ENCODE measurements at regions not wholly inside any gene's neighbourhood (a gene's known extent, or its start where the extent isn't known, plus 50 kb on each side); places are given as distances from the start of the nearest gene placed in this dataset.

GRCh38 chrX:3167771-3168170 is 126.5 kb downstream of the ARSF start:
- Histone ChIP-seq H3K36me3 (ENCODE audit: control insufficient read depth in 4 of 4, insufficient read depth in 3 of 4, low read depth in 1 of 4, low read length in 3 of 4) (no peaks in the 10 kb centered on the region), H3K9ac (ENCODE audit: low read depth in 1 of 2, low read length in 2 of 2) (no peak overlapping the region)
- TF ChIP-seq RXRA (IDR thresholded peaks at IDR 0.05): no peak
- no peak for TF ChIP-seq GABPA (IDR thresholded peaks at IDR 0.05 in 1 of 2, conservative IDR thresholded peaks at IDR 0.05 in 1 of 2)
- TF ChIP-seq HNF4G (IDR thresholded peaks at IDR 0.05): no peak
- no peak for TF ChIP-seq REST (IDR thresholded peaks at IDR 0.05)
- TF ChIP-seq YY1 (IDR thresholded peaks at IDR 0.05): no peak
- TF ChIP-seq RAD21 (IDR thresholded peaks at IDR 0.05): no peak

GRCh38 chrX:3166670-3167455 is 125.6 kb downstream of the ARSF start:
- Histone ChIP-seq H3K36me3 (ENCODE audit: control insufficient read depth in 4 of 4, insufficient read depth in 3 of 4, low read depth in 1 of 4, low read length in 3 of 4) (no peaks in the 10 kb centered on the region), H3K9ac (ENCODE audit: low read depth in 1 of 2, low read length in 2 of 2) (no peak overlapping the region), H3K4me1 (ENCODE audit: control insufficient read depth in 4 of 4, insufficient read depth in 4 of 4, low read length in 3 of 4) (no peaks in the 10 kb centered on the region), H3K27me3 (ENCODE audit: control insufficient read depth in 4 of 4, insufficient read depth in 4 of 4, low read length in 3 of 4) (no peaks in the 10 kb centered on the region), H3K27ac (ENCODE audit: low read depth in 1 of 2, low read length in 2 of 2) (no peak overlapping the region), H3K9me3 (ENCODE audit: control insufficient read depth in 4 of 4, low read length in 3 of 4) (no peaks in the 10 kb centered on the region), H3K4me3 (ENCODE audit: low read depth in 1 of 3, low read length in 3 of 3) (no peak overlapping the region)
- no peak for DNase-seq (ENCODE audit: low spot score)
- 54% methylated on average over 11 of the region's 11 CpGs for WGBS
- TF ChIP-seq ATF3 (IDR thresholded peaks at IDR 0.05): no peak
- no peak for TF ChIP-seq SP1 (IDR thresholded peaks at IDR 0.05)
- no peak for TF ChIP-seq EGR1 (IDR thresholded peaks at IDR 0.05; ENCODE audit: low read depth in 2 of 2)
- TF ChIP-seq RAD21 (IDR thresholded peaks at IDR 0.05): no peak
- TF ChIP-seq CTCF (IDR thresholded peaks at IDR 0.05; ENCODE audit: low read depth, low read length, missing input control): no peak

More at GRCh38 chrX:3167771-3168170, 126.5 kb downstream of the ARSF start:
- Histone ChIP-seq H3K27ac (ENCODE audit: low read depth in 1 of 2, low read length in 2 of 2) (no peak overlapping the region), H3K9me3 (ENCODE audit: control insufficient read depth in 4 of 4, low read length in 3 of 4) (no peaks in the 10 kb centered on the region), H3K4me3 (ENCODE audit: low read depth in 1 of 3, low read length in 3 of 3) (no peak overlapping the region), H3K4me1 (ENCODE audit: control insufficient read depth in 4 of 4, insufficient read depth in 4 of 4, low read length in 3 of 4) (no peaks in the 10 kb centered on the region), H3K27me3 (ENCODE audit: control insufficient read depth in 4 of 4, insufficient read depth in 4 of 4, low read length in 3 of 4) (no peaks in the 10 kb centered on the region)
- 79% methylated on average over 4 of the region's 4 CpGs for WGBS
- no peak for DNase-seq (ENCODE audit: low spot score)

- Histone ChIP-seq H3K4me3 (ENCODE audit: low read depth in 1 of 3, low read length in 3 of 3) (no peak overlapping the region), H3K27ac (ENCODE audit: low read depth in 1 of 2, low read length in 2 of 2) (no peak overlapping the region), H3K9me3 (ENCODE audit: control insufficient read depth in 4 of 4, low read length in 3 of 4) (no peaks in the 10 kb centered on the region), H3K9ac (ENCODE audit: low read depth in 1 of 2, low read length in 2 of 2) (no peak overlapping the region), H3K27me3 (ENCODE audit: control insufficient read depth in 4 of 4, insufficient read depth in 4 of 4, low read length in 3 of 4) (no peaks in the 10 kb centered on the region), H3K36me3 (ENCODE audit: control insufficient read depth in 4 of 4, insufficient read depth in 3 of 4, low read depth in 1 of 4, low read length in 3 of 4) (no peaks in the 10 kb centered on the region), H3K4me1 (ENCODE audit: control insufficient read depth in 4 of 4, insufficient read depth in 4 of 4, low read length in 3 of 4) (no peaks in the 10 kb centered on the region)
- DNase-seq (ENCODE audit: low spot score): no peak
- 74% methylated on average over 5 of the region's 5 CpGs for WGBS
- no peak for TF ChIP-seq FOXA2 (IDR thresholded peaks at IDR 0.05)
- TF ChIP-seq HNF4G (IDR thresholded peaks at IDR 0.05): no peak
- TF ChIP-seq REST (IDR thresholded peaks at IDR 0.05): no peak
- no peak for TF ChIP-seq NR2F2 (IDR thresholded peaks at IDR 0.05)
- no peak for TF ChIP-seq CTCF (IDR thresholded peaks at IDR 0.05; ENCODE audit: low read depth, low read length, missing input control)
- TF ChIP-seq MAX (IDR thresholded peaks at IDR 0.05): no peak
- TF ChIP-seq GABPA (IDR thresholded peaks at IDR 0.05 in 1 of 2, conservative IDR thresholded peaks at IDR 0.05 in 1 of 2): no peak
- TF ChIP-seq ATF3 (IDR thresholded peaks at IDR 0.05): no peak
- no peak for TF ChIP-seq RAD21 (IDR thresholded peaks at IDR 0.05)
These were observed 124.5 kb downstream of the ARSF start for GRCh38 chrX:3165808-3166207.
